ENCODE measurements at regions not wholly inside any gene's neighbourhood (a gene's known extent, or its start where the extent isn't known, plus 50 kb on each side); places are given as distances from the start of the nearest gene placed in this dataset.

DNA sequence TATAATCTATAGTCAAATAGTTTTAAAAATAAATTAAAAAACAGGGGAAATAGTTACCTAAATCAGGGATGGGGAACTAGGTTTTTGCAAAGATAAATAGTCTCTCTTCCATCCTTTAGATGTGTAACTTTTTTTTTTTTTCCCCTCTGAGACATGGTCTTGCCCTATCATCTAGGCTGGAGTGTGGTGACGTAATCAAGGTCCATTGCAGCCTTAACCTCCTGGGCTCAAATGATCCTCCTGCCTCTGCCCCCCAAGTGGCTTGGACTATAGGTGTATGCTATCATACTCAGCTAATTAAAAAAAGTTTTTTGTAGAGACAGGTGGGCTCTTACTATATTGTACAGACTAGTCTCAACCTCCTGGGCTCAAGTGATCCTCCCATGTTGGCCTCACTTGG is 316.5 kb downstream of the CCDC85A start:
- 78% methylated on average over 1 of the region's 1 CpG for WGBS (ENCODE audit: insufficient coverage, low coverage, low lambda C conversion rate, missing lambda C conversion rate)

DNA sequence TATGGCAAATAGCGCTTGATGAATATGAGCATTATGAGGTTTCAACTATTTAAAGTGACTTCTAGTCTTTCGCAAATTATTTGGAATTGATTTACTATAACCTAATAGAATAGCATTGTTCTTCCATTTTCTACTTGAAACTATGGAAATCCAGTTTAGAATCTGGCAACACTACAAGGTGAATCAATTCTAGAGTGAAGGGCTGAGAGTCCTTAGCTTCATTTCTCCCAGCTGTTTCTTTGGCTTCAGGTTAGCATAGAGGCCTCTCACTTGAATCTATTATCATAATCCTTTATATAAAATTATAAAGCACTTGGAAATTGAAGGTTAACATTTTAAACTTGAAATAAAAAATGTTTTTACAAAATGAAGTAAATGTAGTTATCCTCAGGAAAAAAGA is 318.8 kb downstream of the CCDC85A start:
- DNase-seq (no peak), ATAC-seq (no peak)
- TF ChIP-seq POLR2A (IDR thresholded peaks at IDR 0.05), result no peak
- TF ChIP-seq, protein P1, sequence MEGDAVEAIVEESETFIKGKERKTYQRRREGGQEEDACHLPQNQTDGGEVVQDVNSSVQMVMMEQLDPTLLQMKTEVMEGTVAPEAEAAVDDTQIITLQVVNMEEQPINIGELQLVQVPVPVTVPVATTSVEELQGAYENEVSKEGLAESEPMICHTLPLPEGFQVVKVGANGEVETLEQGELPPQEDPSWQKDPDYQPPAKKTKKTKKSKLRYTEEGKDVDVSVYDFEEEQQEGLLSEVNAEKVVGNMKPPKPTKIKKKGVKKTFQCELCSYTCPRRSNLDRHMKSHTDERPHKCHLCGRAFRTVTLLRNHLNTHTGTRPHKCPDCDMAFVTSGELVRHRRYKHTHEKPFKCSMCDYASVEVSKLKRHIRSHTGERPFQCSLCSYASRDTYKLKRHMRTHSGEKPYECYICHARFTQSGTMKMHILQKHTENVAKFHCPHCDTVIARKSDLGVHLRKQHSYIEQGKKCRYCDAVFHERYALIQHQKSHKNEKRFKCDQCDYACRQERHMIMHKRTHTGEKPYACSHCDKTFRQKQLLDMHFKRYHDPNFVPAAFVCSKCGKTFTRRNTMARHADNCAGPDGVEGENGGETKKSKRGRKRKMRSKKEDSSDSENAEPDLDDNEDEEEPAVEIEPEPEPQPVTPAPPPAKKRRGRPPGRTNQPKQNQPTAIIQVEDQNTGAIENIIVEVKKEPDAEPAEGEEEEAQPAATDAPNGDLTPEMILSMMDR (IDR thresholded peaks at IDR 0.05), result no peak
- no peak overlapping the region for H3K27ac ChIP-seq
- H3K36me3 ChIP-seq, result no peaks in the 10 kb centered on the region
- intact Hi-C loops (cut with DNase I), result no loop called here
- H3K9me3 ChIP-seq, result no peaks in the 10 kb centered on the region
- no peaks in the 10 kb centered on the region for H3K27me3 ChIP-seq
- no peaks in the 10 kb centered on the region for H3K4me1 ChIP-seq
- H3K4me3 ChIP-seq, result no peak overlapping the region
- WGBS (ENCODE audit: insufficient coverage, low coverage, low lambda C conversion rate, missing lambda C conversion rate), result 98% methylated on average over 2 of the region's 2 CpGs

More for the DNA sequence above, 316.5 kb downstream of the CCDC85A start:
- no peaks in the 10 kb centered on the region for H3K27me3 ChIP-seq
- intact Hi-C loops (cut with DNase I), result no loop called here
- no peak overlapping the region for H3K27ac ChIP-seq
- DNase-seq (no peak), ATAC-seq (no peak)
- TF ChIP-seq, protein P1 (IDR thresholded peaks at IDR 0.05), result no peak
- TF ChIP-seq POLR2A (IDR thresholded peaks at IDR 0.05), result no peak
- H3K4me3 ChIP-seq, result no peak overlapping the region
- no peaks in the 10 kb centered on the region for H3K36me3 ChIP-seq
- no peaks in the 10 kb centered on the region for H3K4me1 ChIP-seq
- no peaks in the 10 kb centered on the region for H3K9me3 ChIP-seq

DNA sequence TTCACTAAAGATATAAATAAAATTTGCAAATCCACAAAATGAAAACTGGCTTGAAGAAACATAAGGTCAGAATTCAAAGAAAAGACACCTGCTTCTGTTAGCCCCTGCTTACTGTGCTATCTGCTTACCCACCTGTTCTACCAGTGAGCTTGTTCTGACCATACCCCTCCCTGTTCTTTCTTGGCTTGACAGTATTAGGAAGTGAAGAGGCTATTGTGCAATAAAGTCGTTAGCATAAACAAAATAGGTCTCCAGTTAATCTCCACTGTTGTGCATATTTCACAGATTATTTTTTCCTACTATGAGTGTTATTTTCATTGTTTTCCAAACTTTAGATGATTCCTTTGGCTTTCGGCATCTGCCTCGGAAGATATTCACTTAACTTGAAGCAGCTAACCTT is 322.1 kb downstream of the CCDC85A start:
- no peaks in the 10 kb centered on the region for H3K36me3 ChIP-seq
- no peaks in the 10 kb centered on the region for H3K9me3 ChIP-seq
- H3K27ac ChIP-seq, result no peak overlapping the region
- no peaks in the 10 kb centered on the region for H3K4me1 ChIP-seq
- DNase-seq (no peak), ATAC-seq (no peak)
- 70% methylated on average over 3 of the region's 3 CpGs for WGBS (ENCODE audit: insufficient coverage, low coverage, low lambda C conversion rate, missing lambda C conversion rate)
- H3K27me3 ChIP-seq, result no peaks in the 10 kb centered on the region
- intact Hi-C loops (cut with DNase I), result no loop called here
- TF ChIP-seq, protein P1 (IDR thresholded peaks at IDR 0.05), result no peak
- no peak for TF ChIP-seq POLR2A (IDR thresholded peaks at IDR 0.05)
- H3K4me3 ChIP-seq, result no peak overlapping the region

DNA sequence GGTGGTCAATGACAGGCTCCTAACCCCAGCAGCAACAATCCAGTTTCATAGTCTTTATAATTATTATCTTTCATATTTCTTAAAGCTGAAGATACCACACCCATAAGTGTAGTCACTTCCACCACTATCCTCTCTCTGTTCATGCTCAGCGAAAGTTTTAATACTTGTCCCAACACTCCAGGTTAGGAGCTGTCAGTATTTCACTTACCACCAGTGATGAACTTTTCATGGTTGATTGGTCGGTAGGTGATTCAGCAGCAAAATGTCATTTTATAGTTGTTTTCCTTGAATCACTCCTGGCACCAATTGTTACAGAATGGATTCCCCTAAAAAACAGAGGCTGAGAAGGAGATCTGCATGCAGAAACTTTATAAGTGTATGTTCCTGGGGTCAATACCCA is 324.9 kb downstream of the CCDC85A start:
- 81% methylated on average over 2 of the region's 2 CpGs for WGBS (ENCODE audit: insufficient coverage, low coverage, low lambda C conversion rate, missing lambda C conversion rate)

More for the DNA sequence above, 324.9 kb downstream of the CCDC85A start:
- TF ChIP-seq, protein P1 (IDR thresholded peaks at IDR 0.05), result no peak
- TF ChIP-seq POLR2A (IDR thresholded peaks at IDR 0.05), result no peak
- no peaks in the 10 kb centered on the region for H3K4me1 ChIP-seq
- intact Hi-C loops (cut with DNase I), result no loop called here
- H3K27ac ChIP-seq, result no peak overlapping the region
- no peak for ATAC-seq
- H3K4me3 ChIP-seq, result no peak overlapping the region
- no peaks in the 10 kb centered on the region for H3K9me3 ChIP-seq
- DNase-seq, result no peak
- H3K36me3 ChIP-seq, result no peaks in the 10 kb centered on the region
- no peaks in the 10 kb centered on the region for H3K27me3 ChIP-seq
